ENCODE measurements at regions not wholly inside any gene's neighbourhood (a gene's known extent, or its start where the extent isn't known, plus 50 kb on each side); places are given as distances from the start of the nearest gene placed in this dataset.

GRCh38 chr10:10946081-10946480 lies 71.6 kb upstream of the CELF2 start:
- Histone ChIP-seq H3K4me3 (ENCODE audit: insufficient read depth, low read depth, low read length) (no peak overlapping the region), H4K8ac (ENCODE audit: low read depth in 2 of 2, low read length in 2 of 2) (no peak overlapping the region), H4K91ac (ENCODE audit: insufficient read depth, low read depth, low read length) (no peak overlapping the region), H3K9ac (ENCODE audit: low read depth, low read length) (no peak overlapping the region), H3K9me1 (ENCODE audit: insufficient read depth, low read length) (no peaks in the 10 kb centered on the region), H2AFZ (replicated peaks; ENCODE audit: low read length, poor library complexity) (no peak overlapping the region), H3K27ac (ENCODE audit: insufficient read depth, low read length) (no peak overlapping the region), H4K5ac (ENCODE audit: low read depth, low read length) (no peak overlapping the region), H3K36me3 (ENCODE audit: control insufficient read depth, insufficient read depth, low read length) (no peaks in the 10 kb centered on the region), H3K4me1 (ENCODE audit: control insufficient read depth, insufficient read depth, low read length) (no peaks in the 10 kb centered on the region), H3K56ac (ENCODE audit: extremely low read depth, insufficient read depth, low read length) (no peak overlapping the region), H3K4me2 (ENCODE audit: low read depth, low read length) (no peak overlapping the region), H2BK15ac (ENCODE audit: low read depth, low read length) (no peak overlapping the region), H3K4ac (ENCODE audit: low read depth, low read length) (no peak overlapping the region), H3K27me3 (ENCODE audit: control insufficient read depth, insufficient read depth, low read length) (peaks cover 10% of the 10 kb centered on the region; the same call in 1 of the 2 replicates), H2BK5ac (ENCODE audit: low read depth, low read length, poor library complexity, severe bottlenecking) (no peak overlapping the region), H3K9me3 (ENCODE audit: control insufficient read depth, insufficient read depth, low read length) (peaks cover 12% of the 10 kb centered on the region), H2BK20ac (ENCODE audit: low read depth, low read length) (no peak overlapping the region), H2AK5ac (ENCODE audit: low read depth, low read length) (no peak overlapping the region), H3K23ac (ENCODE audit: low read depth, low read length) (no peak overlapping the region), H2BK120ac (ENCODE audit: low read depth, low read length) (no peak overlapping the region), H3K18ac (ENCODE audit: low read depth, low read length) (no peak overlapping the region), H3K79me1 (ENCODE audit: low read depth in 1 of 2, low read length in 2 of 2) (no peaks in the 10 kb centered on the region), H2AK9ac (replicated peaks; ENCODE audit: low read depth, low read length, poor library complexity) (no peak overlapping the region), H4K20me1 (ENCODE audit: insufficient read depth, low read length) (no peaks in the 10 kb centered on the region), H3K14ac (replicated peaks; ENCODE audit: low read depth, low read length) (no peak overlapping the region)
- TF ChIP-seq NFE2L2 (IDR thresholded peaks at IDR 0.05; ENCODE audit: low read depth, low read length) (no peak), MAZ (IDR thresholded peaks at IDR 0.05; ENCODE audit: borderline replicate concordance, low read depth, low read length) (no peak), BHLHE40 (IDR thresholded peaks at IDR 0.05; ENCODE audit: low read depth, low read length) (no peak)
- ChIA-PET CTCF (no interaction called here), POLR2A (ENCODE audit: unreplicated experiment) (no interaction called here)
- dilution Hi-C loops (cut with HindIII; ENCODE audit: low sequenced_read_pairs, unreplicated experiment), result no loop called here
- WGBS, 2 experiments (ENCODE audit: extremely low coverage in 2 of 2, insufficient read length in 1 of 2), result no CpG with 5 or more reads among the region's 1 CpG
- intact Hi-C loops (cut with micrococcal nuclease), result no loop called here
- in situ Hi-C loops (cut with MboI; ENCODE audit: low sequenced_read_pairs), result no loop called here
- no TSS peak for BruUV-seq (replicated peaks)
- no peak for DNase-seq
- no peak for ATAC-seq (ENCODE audit: low read depth)

Data from IMR-90 (cell line).